Mononuclear cell (primary cell): ENCODE measurements at regions not wholly inside any gene's neighbourhood (a gene's known extent, or its start where the extent isn't known, plus 50 kb on each side); places are given as distances from the start of the nearest gene placed in this dataset.

Source experiments
- H3K27me3 ChIP-seq: 2 replicates; pipeline ENCODE4 v1.6.0; 2011; ENCODE audit warnings: low read length, control low read depth; ENCODE audit not compliant: insufficient read depth
- H3K4me1 ChIP-seq: 2 replicates; pipeline ENCODE4 v1.5.1; 2011; ENCODE audit warnings: mild to moderate bottlenecking, low read length, control low read depth; ENCODE audit not compliant: insufficient read depth
- H3K4me3 ChIP-seq: 2 replicates; pipeline ENCODE4 v1.5.1; 2011; ENCODE audit warnings: mild to moderate bottlenecking, low read length, moderate library complexity
- H3K9me3 ChIP-seq: 2 replicates; pipeline ENCODE4 v1.5.1; 2011; ENCODE audit warnings: low read depth, mild to moderate bottlenecking, control low read depth, low read length

- H3K4me3 ChIP-seq, result no peak overlapping the region
- H3K9me3 ChIP-seq, result no peaks in the 10 kb centered on the region
- no peaks in the 10 kb centered on the region for H3K27me3 ChIP-seq
- peaks cover 29% of the 10 kb centered on the region for H3K4me1 ChIP-seq
Observed at GRCh38 chr6:149127212-149127611, 190.3 kb upstream of the TAB2 start.

- Histone ChIP-seq H3K9me3 (no peaks in the 10 kb centered on the region), H3K27me3 (no peaks in the 10 kb centered on the region), H3K4me3 (no peak overlapping the region), H3K4me1 (peaks cover 29% of the 10 kb centered on the region)
Observed at GRCh38 chr6:149128489-149129145, 188.9 kb upstream of the TAB2 start.

- Histone ChIP-seq H3K4me3 (no peak overlapping the region), H3K9me3 (no peaks in the 10 kb centered on the region), H3K4me1 (peaks cover 29% of the 10 kb centered on the region), H3K27me3 (no peaks in the 10 kb centered on the region)
Observed at GRCh38 chr6:149129371-149130077, 188.0 kb upstream of the TAB2 start.

GRCh38 chr6:149130090-149130489, 187.4 kb upstream of the TAB2 start:
- H3K4me3 ChIP-seq, result no peak overlapping the region
- H3K27me3 ChIP-seq, result no peaks in the 10 kb centered on the region
- no peaks in the 10 kb centered on the region for H3K9me3 ChIP-seq
- peaks cover 29% of the 10 kb centered on the region for H3K4me1 ChIP-seq

GRCh38 chr6:149130508-149130907, 187.0 kb upstream of the TAB2 start:
- Histone ChIP-seq H3K4me1 (peaks cover 29% of the 10 kb centered on the region), H3K4me3 (no peak overlapping the region), H3K9me3 (no peaks in the 10 kb centered on the region)

GRCh38 chr6:149131891-149132290, 185.6 kb upstream of the TAB2 start:
- Histone ChIP-seq H3K9me3 (no peaks in the 10 kb centered on the region), H3K4me1 (peaks cover 29% of the 10 kb centered on the region), H3K4me3 (no peak overlapping the region), H3K27me3 (no peaks in the 10 kb centered on the region)

More at GRCh38 chr6:149130508-149130907, 187.0 kb upstream of the TAB2 start:
- H3K27me3 ChIP-seq, result no peaks in the 10 kb centered on the region

- Histone ChIP-seq H3K4me3 (no peak overlapping the region), H3K4me1 (peaks cover 29% of the 10 kb centered on the region), H3K9me3 (no peaks in the 10 kb centered on the region), H3K27me3 (no peaks in the 10 kb centered on the region)
Observed at GRCh38 chr6:149132336-149132735, 185.2 kb upstream of the TAB2 start.

- Histone ChIP-seq H3K9me3 (no peaks in the 10 kb centered on the region), H3K4me3 (no peak overlapping the region), H3K4me1 (peaks cover 26% of the 10 kb centered on the region)
Observed at GRCh38 chr6:149134511-149134933, 183.0 kb upstream of the TAB2 start.

GRCh38 chr6:149135809-149136208, 181.7 kb upstream of the TAB2 start:
- Histone ChIP-seq H3K9me3 (no peaks in the 10 kb centered on the region), H3K27me3 (no peaks in the 10 kb centered on the region), H3K4me1 (peaks cover 23% of the 10 kb centered on the region), H3K4me3 (no peak overlapping the region)

More at GRCh38 chr6:149134511-149134933, 183.0 kb upstream of the TAB2 start:
- no peaks in the 10 kb centered on the region for H3K27me3 ChIP-seq

GRCh38 chr6:149136273-149136912, 181.1 kb upstream of the TAB2 start:
- Histone ChIP-seq H3K4me1 (peaks cover 24% of the 10 kb centered on the region), H3K4me3 (no peak overlapping the region), H3K27me3 (no peaks in the 10 kb centered on the region), H3K9me3 (no peaks in the 10 kb centered on the region)

GRCh38 chr6:149136913-149137286, 180.6 kb upstream of the TAB2 start:
- Histone ChIP-seq H3K9me3 (no peaks in the 10 kb centered on the region), H3K4me3 (no peak overlapping the region), H3K27me3 (no peaks in the 10 kb centered on the region), H3K4me1 (peaks cover 24% of the 10 kb centered on the region)

- no peaks in the 10 kb centered on the region for H3K9me3 ChIP-seq
- no peaks in the 10 kb centered on the region for H3K27me3 ChIP-seq
- H3K4me3 ChIP-seq, result no peak overlapping the region
- peaks cover 24% of the 10 kb centered on the region for H3K4me1 ChIP-seq
Observed at GRCh38 chr6:149137594-149137993, 179.9 kb upstream of the TAB2 start.

- no peaks in the 10 kb centered on the region for H3K9me3 ChIP-seq
- no peak overlapping the region for H3K4me3 ChIP-seq
- peaks cover 24% of the 10 kb centered on the region for H3K4me1 ChIP-seq
- no peaks in the 10 kb centered on the region for H3K27me3 ChIP-seq
Observed at GRCh38 chr6:149138089-149138488, 179.4 kb upstream of the TAB2 start.

GRCh38 chr6:149138699-149139294, 178.7 kb upstream of the TAB2 start:
- Histone ChIP-seq H3K4me3 (no peak overlapping the region), H3K4me1 (peaks cover 24% of the 10 kb centered on the region), H3K9me3 (no peaks in the 10 kb centered on the region), H3K27me3 (no peaks in the 10 kb centered on the region)

GRCh38 chr6:149139782-149140136, 177.8 kb upstream of the TAB2 start:
- no peaks in the 10 kb centered on the region for H3K27me3 ChIP-seq
- H3K4me1 ChIP-seq, result peaks cover 24% of the 10 kb centered on the region
- no peaks in the 10 kb centered on the region for H3K9me3 ChIP-seq
- no peak overlapping the region for H3K4me3 ChIP-seq
